A172 (cell line): ENCODE measurements at regions not wholly inside any gene's neighbourhood (a gene's known extent, or its start where the extent isn't known, plus 50 kb on each side); places are given as distances from the start of the nearest gene placed in this dataset.

Source experiments
- DNase-seq: peaks from one replicate; pipeline ENCODE4 v3.0.0-alpha.2; 2015; ENCODE audit warnings: low spot score

DNA sequence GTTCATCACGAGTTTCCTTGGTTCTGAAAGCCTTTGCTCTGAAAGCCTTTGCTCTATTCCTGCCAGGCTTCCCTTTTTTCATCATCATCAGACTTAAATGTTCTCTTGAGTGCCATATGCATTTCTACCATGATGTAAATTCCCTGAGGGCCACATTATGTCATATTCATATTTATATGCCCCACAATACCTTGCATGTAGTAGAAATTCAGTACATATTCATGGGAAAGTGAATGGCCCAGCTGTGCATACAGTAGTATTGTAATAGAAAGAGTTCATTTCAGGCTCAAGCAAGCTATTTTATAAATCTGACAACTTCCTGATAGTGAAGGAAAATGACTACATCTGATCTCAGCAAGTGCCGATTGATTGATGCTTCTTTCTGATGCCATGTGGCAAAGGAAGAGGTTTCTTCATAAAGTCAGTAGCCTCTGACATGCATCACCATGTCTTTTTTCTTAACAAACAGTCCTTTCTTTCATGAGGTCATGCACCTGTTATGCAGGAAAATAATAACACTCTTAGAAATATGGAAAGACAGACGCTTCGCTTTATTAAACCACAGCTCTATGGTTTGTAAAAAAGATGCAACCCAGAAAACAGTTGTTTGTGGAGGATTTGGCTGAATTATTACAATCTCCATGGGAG is 308.7 kb downstream of the SAMD5 start:
- DNase-seq = no peak

DNA sequence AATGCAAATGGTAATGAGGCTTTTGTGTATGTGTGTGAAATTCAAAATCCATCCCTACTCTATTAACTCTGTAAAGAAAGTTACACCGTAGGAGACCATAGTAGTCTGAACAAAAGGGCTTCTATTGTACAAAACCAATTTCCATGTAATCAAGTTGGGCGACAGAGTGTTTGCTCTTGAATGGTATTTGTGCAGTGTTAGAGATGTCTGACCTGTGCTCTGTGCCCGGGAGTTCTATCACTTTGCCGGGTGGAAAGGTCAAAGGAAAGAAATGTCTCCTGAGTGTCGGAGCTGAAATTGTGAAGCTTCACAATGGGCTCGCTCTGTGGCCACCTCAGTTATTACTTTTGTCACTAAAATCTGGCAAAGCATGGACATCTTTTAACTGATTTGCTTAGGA is 312.0 kb downstream of the SAMD5 start:
- DNase-seq = no peak

DNA sequence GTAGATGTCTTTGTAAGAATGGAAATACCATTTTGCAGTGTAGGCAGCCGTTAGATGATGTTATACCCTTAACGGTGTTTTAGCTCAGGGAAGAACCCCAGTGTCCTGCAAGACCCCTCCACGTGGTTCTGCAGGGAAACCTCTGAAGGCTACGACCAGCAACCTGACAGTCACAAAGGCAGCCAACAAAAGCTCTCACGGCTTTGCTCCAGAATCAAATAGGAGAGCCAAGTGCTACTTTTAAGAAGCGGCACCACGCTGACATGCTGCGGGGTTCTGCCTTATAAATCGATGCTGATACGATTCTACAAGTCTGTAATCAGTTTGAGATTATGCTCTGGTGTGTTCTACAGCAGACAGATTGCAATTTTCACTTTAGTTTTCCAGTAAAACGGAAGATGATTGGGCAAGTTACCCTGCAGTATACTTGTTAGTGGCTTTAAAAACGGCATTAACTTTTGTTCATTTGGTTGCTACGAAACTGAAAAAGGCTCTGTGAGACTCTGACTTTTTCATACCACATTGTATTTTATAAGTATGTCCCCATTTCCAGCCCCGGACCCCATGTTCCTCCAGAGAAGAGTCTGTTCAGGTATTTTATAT is 312.9 kb downstream of the SAMD5 start:
- no peak for DNase-seq

DNA sequence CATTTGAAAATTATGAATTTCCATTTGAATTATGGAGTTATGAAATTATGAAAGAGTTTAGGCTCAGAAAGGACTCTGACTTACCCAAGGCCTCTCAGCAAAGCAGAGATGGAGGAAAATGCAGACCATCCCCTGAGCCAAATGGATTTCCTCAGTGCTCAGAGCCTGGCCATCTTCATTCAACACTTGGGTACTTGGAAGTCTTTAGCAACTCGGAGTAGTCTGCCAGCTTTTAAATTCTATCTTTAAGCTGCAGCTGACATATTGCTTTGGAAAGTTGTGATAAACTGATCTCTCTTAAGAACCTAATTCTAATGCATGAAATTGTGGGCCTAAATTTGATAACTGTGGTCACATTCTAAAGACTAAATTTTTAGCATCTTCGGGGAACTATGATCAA is 315.4 kb downstream of the SAMD5 start:
- no peak for DNase-seq

DNA sequence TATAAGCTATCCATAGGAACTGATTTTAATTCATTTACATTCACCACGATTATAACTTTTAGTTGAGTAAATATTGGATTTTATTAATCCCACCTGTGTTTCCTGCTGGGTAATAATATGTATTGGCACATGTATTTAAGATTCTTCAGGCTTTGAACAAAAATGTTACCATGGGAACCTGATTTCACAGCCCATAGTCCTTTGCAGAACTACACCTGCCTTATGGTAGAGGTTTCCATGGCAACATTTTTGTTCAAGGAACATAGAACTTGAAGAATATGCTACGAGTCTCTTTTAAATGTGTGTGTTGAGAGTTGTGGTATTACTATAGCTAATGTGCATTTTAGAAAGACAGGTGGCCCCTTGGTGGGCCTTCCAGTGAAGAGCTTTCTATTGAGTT is 317.4 kb downstream of the SAMD5 start:
- no peak for DNase-seq

DNA sequence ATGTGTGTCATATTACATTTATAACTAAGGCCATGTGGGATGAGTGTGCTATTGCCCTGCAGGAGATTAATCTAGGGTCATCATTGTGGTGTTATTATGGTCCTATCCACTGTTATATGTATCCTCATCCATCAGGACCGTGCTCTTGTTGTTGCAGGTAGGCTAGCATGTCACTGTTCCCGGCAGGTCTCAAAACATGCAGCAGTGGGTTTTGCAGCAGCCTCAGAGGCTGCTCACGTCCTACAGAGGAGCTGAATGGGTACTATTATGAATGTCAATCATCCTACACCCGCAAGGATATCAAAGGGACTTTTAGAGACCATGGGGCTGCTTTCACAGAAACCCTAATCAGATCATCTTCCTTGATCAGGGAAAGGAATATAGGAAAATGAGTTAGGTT is 318.2 kb downstream of the SAMD5 start:
- DNase-seq = no peak

DNA sequence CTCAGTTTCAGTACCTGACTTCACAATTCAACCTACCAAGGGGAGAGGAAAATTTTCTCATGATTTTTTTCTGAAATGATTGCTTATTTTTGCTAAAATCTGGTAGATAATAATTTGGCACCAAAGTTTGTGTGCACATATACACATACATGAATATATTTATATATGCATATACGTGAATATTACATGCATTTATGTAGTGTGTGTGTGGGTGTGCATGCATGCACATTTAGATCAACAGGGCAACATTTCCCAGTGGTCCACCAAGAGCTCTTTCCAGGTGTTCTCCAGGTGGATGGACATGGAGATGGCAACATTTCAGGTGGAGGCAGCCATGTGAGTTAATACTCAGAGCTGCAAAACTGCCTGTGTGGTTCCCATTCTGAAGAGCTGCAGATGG is 320.9 kb downstream of the SAMD5 start:
- DNase-seq = no peak

DNA sequence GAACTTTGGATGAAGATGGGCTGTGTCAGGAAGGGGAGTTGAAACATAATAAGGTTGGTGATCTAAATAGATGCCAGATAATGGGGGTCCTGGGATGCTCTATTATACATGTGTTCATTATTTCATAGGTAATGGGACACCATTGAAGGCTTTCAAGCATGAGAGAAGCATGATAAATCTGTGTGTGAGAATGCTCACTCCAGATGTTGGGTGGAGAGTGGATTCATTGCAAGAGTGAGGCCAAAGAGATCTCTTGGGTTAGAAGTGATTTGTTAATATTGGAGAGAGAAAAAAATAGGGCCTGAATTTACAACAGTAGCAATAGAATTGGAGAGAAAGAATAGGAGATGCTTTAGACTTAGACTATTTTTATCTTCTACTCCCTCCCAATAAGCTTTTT is 321.3 kb downstream of the SAMD5 start:
- no peak for DNase-seq

DNA sequence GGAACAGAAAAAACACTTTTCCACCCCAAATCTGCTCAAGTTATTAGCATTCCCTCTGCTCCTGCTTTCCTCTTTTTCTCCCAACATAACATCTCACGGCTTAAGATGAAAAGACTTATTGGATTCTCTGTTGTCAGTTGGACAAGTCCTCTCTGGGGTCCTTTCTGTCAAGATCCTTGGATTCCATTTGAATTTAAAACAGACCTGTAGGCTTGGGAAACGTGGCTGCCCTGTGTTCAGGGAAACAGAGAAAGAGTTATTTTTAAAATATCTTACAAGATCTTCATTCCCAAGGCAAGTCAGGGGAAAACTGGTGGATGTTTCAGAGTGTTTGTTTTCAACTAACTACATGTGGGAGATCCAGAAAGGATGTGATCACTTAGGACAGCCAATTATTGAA is 322.9 kb downstream of the SAMD5 start:
- no peak for DNase-seq

DNA sequence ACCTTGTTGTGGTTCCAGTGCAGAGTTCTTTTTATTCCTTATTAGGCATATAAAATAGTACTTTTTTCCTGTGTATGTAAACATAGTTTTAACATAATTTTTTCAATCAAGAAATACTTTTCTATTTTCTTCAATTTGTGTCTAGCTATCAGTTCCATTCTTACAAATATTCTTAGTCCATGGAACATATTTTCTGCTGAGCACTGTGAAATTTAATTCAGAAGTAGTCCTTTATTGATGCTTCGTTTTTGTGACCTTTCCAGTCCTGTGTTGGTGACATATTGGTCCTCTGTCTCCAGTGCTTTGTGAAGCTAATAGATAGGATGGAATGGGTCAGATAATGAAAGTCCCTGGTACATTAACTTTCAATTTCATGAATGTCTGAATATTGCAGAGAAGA is 325.1 kb downstream of the SAMD5 start:
- no peak for DNase-seq

DNA sequence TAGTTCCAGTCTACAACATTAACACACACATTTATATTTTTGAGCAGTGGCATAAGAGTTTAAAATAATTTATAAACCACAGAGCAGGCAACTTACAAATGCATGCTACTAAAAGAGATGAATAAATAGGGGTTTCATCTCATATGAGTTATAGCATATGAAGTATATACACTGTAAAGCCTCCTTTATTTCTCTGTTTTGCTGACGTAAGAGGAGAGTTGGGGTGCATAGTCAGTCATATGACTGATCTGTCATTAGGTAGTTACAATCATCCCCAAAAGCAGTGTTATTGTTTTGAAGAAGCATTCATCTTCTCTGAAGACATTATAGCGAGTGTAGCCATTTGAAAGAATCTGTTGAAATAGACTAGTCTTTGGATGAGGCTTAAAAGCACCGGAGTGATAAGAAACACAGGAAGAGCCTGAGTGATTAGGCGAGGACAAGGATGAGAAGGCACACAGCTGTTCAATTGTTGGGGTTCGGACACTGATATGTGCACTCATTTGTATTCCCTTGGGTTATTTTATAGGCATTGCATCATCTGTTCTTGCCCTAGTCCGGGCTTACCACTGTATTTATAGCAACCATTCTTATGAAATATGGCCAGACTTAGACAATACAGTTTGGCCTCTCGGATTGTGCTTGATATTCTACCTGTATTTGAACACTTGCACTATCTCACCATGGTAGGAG is 325.7 kb downstream of the SAMD5 start:
- DNase-seq = no peak

DNA sequence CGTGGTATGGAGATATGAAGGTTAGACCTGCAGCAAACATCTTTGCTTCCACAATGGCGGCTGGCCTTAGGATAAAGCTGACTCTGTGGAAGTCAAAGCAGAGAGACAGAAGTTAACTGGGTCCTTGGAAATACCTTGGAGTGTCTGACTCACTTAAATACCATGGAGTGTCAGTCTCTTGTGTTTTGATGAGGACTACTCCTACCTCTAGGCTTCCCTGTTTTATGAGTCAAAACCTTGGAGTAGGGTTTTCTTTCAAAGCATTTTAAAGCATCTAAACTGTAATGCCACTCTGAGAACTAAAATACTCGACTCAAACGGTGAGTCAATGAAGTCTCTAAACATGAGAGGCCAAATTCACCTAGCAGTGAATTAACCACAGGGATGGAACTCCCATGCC is 329.1 kb downstream of the SAMD5 start:
- no peak for DNase-seq

DNA sequence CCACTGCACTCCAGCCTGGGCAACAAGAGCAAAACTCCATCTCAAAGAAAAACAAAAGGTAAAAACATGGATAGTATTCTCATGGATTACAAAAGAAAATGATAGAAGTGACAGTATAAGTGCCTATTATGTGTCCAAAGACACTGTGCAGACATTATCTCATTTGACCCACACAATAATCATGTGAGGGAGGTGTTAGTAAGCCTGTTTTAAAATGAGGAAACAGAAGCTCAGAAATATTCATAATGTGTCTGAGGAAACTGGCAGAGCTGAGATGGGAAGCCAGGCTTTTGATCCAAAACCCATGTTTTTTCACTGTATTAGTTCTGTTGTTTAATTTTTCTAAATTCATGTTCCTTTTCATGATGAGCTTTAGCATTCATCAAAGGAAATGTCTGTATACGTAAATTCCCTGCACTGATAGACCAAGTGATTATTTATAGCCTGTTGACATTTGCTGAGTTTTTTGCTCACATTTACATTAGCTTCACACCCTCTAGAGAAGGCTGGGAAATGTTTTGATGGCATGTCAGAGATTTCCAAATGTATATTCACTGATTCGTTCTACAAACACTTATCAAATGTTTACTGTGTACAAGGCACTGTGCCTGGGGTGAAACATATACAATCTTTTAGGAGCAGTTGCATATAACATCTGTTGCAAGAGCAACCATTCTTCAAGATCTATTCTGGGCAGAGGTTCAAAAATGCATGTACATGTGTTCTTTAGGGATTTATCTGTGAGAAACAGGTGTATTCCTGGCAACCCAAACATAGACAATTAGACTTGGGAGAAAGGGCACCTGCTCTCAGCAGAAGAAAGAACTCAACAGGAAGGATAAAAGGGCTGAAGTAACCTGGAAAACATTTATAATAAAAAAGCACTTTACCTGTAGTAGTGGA is 331.5 kb downstream of the SAMD5 start:
- DNase-seq = no peak

DNA sequence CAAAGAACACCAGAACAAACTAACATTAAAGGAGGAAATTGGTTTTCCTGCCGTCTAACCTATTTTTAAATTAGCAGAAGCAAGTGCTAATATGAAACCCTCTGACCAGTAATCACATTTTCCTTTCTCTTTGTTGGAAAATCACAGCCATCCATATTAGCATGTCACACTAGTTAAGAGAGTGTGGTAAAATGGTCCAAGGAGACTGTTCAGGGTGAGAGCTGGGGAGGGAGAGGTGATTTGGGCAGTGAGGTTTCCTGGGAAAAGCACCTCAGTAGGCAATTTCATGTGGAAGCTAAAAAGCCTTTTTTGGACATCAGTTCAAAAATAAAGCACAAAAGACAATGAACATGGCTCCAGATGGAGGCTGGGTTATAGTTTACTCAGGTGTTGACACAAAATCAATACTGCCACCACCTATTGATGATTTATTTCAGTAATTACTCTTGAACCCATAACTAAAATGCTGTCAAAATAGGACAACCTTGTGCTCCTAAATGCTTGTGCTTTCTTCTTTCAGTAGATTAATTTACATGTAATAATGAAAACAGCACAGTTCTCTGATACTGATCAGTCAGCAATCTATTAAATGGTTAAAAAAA is 333.2 kb downstream of the SAMD5 start:
- no peak for DNase-seq

DNA sequence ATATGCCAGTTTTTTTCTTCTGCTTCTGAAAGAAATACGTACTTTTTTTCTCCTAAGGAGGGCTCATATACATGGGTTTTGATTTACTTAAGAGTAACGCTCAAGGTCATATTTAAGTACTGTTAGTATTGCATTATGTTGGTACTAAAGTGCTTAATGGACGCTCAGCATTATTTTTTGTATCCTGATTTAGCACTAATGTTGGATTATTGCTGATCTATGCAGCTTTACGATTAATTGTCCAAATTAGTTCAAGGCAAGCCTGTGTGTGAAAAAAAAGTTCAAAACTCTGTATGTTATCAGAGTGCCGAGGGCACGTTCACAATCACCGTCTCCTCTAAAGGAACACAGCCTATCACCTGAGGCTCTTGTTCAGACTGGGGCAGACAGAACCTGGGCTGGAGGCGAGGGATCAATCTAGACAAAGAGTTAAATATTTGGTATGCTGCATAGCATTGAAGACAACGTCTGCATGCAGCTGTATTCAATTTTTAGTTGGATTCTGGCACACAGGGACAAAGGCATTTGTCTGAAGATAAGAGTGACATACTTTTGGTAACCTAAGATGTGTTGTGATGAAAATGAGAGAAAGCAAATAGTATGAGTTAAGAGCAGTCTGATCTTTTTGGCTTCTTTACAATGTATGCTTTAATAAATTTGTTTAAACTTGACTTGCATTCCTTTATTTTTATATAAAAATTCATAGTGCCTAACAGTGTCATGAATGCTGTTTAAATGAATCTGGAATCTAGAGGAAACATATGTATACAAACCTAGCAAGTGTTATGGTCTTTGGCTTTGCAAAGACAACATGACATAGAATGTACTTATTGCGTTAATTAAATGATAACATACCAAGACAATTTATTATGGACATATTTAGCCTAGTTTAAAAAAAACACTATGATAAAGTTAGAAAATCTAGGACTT is 341.2 kb downstream of the SAMD5 start:
- DNase-seq = no peak

DNA sequence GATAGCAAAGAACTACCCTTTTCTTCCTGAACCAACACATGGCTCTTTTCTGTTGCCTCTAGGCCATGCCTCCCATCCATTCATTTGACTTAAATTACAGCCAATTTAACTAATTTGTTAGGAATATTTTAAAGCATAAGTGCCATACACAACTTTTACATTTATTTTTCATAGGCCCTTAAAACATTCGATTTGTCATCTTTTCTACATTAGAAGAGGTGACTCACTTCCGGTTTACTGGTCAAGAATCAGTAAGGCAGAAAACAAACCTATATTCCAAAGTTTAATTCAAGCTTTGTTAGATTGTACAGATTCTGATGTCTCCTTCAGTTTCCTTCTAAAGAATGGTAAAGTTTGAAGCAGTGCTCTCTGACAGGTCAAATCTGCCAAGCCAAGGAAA is 344.3 kb downstream of the SAMD5 start:
- peak; percentile 22 for DNase-seq

DNA sequence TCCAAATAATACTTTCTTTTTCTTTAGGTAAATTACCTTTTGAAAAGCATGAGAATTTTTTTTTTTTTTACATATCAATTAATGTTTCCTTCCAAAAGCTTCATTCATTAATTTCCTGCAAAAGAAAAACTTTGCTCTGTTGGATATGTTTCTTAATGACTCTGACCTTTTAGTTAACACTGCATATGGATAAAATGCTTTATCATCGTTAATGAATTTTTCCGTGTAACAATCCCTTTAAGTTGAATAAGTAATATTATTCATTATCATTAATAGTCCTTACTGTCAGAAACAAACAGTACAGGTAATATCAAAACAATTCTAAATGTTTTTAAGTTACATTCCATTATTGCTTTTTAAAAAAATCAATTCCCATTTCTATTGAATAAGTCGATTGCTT is 345.1 kb downstream of the SAMD5 start:
- DNase-seq = no peak

DNA sequence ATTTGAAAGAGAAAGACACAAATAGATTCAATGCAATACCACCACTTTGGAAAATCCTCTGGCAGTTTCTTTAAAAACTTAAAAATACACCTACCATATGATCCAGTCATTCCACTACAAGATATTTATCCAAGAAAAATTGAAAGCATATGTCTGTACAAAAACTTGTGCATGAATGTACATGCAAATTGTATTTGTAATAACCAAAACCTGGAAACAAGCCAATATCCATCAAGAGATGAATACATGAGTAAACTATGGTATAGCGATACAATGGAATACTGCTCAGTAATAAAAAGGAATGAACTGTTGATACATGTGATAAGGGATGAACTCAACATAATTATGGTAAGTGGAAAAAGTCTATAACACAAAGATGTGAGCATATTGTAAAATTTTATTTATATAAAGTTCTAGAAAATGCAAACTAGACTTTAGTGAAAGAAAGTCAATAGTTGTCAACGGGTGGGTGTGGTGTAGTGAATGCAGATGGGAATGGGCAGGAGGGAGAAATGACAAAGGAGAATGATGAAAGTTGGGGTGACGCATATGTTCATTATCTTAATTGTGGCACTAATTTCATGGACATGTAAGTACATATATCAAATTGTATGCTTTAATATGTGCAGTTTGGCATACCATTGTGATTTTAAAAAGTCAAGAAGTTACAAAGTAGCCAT is 347.5 kb downstream of the SAMD5 start:
- DNase-seq = no peak

DNA sequence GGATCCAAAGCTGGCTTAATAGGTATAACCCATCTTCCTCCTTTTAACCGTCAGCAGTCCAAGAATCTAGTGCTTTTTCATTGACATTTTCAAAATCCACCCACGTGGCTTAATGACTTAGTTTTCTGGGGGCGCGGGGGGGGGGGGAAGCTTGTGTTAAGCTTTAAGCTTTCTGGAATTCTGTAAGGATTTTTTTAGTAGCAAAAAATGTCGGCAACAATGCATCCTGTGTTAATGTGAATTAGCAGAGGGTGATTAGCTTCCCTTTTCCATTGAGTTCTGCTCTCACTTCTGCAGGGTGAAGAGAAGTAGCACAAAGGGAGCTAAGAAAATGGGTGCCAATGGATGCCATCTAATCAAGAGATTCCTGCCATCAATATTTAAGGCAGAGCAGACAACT is 348.2 kb downstream of the SAMD5 start:
- DNase-seq = no peak

DNA sequence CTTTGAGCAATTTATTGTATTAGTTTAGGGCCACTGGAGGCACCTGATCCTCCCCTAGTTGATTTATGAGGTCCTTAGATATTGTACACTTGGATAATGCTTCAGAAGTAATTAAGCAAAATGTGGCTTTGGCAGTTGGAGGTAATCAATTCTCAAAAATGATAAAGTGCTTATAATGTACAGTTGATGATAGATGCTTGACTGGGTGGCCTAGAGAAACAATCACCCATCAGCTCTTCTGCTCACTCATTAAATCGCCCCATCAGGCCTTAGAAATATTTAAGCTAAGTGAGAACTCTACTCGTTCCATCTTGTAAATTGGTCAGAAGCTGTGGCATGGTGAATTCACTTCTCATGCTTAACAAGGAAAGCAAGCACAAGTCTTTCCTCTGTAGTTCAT is 349.9 kb downstream of the SAMD5 start:
- no peak for DNase-seq
